H1 (cell line): ENCODE measurements at regions not wholly inside any gene's neighbourhood (a gene's known extent, or its start where the extent isn't known, plus 50 kb on each side); places are given as distances from the start of the nearest gene placed in this dataset.

Experiments
- CHD7 ChIP-seq: fragments of 300-600 bp; sonication (generic); IDR thresholded peaks from 2 replicates; pipeline ENCODE4 v1.7.1; 2012; ENCODE audit warnings: low read length, moderate library complexity, mild to moderate bottlenecking, inconsistent platforms; ENCODE audit not compliant: insufficient replicate concordance

GRCh38 chr4:129378364-129378763 lies 282.4 kb downstream of the C4orf33 start (continued):
- TF ChIP-seq CHD7, result no peak
